Neural cell (in vitro differentiated cells): ENCODE measurements at regions not wholly inside any gene's neighbourhood (a gene's known extent, or its start where the extent isn't known, plus 50 kb on each side); places are given as distances from the start of the nearest gene placed in this dataset.

Experiments used
- H2AFZ ChIP-seq: fragments of 200-600, 300-800 bp; sonication (generic), shearing (Covaris generic); 2 replicates; pipeline ENCODE4 v1.6.0; 2014; ENCODE audit warnings: low read depth, mild to moderate bottlenecking, antibody characterized with exemption, low read length, moderate library complexity
- H3F3A ChIP-seq: fragments of 200-600 bp; shearing (Covaris generic); 2 replicates; pipeline ENCODE4 v1.6.1; 2016; ENCODE audit warnings: mild to moderate bottlenecking, moderate library complexity, mixed read lengths, antibody characterized with exemption, low read length; ENCODE audit not compliant: insufficient read depth, poor library complexity, severe bottlenecking
- H3K27ac ChIP-seq: fragments of 200-600, 300-800 bp; sonication (generic), shearing (Covaris generic); 2 replicates; pipeline ENCODE4 v1.5.1; 2014; ENCODE audit warnings: mild to moderate bottlenecking, low read length, moderate library complexity
- H3K27me3 ChIP-seq: fragments of 300-800, 200-600 bp; sonication (generic), shearing (Covaris generic); 2 replicates; pipeline ENCODE4 v1.6.0; 2014; ENCODE audit warnings: mild to moderate bottlenecking, low read depth, low read length, moderate library complexity; ENCODE audit not compliant: insufficient read depth
- H3K36me3 ChIP-seq: fragments of 300-800, 200-600 bp; sonication (generic), shearing (Covaris generic); 2 replicates; pipeline ENCODE4 v1.5.1; 2014; ENCODE audit warnings: mild to moderate bottlenecking, antibody characterized with exemption, low read length, moderate library complexity; ENCODE audit not compliant: insufficient read depth
- H3K4me2 ChIP-seq: fragments of 300-800, 200-600 bp; sonication (generic), shearing (Covaris generic); 2 replicates; pipeline ENCODE4 v1.6.0; 2014; ENCODE audit warnings: mild to moderate bottlenecking, low read length
- H3K4me3 ChIP-seq: fragments of 300-800, 200-600 bp; sonication (generic), shearing (Covaris generic); 2 replicates; pipeline ENCODE4 v1.5.1; 2014; ENCODE audit warnings: mild to moderate bottlenecking, low read length, moderate library complexity
- H3K79me2 ChIP-seq: fragments of 200-600 bp; shearing (Covaris generic); replicated peaks from 2 replicates; pipeline ENCODE4 v1.6.0; 2014; ENCODE audit warnings: mild to moderate bottlenecking, low read length, moderate library complexity; ENCODE audit not compliant: insufficient read depth
- H3K9ac ChIP-seq: fragments of 300-800, 200-600 bp; sonication (generic), shearing (Covaris generic); 2 replicates; pipeline ENCODE4 v1.6.1; 2016; ENCODE audit warnings: mild to moderate bottlenecking, low read length, mixed read lengths
- H3K9me2 ChIP-seq: fragments of 200-600 bp; shearing (Covaris generic); 2 replicates; pipeline ENCODE4 v1.6.1; 2016; ENCODE audit warnings: mild to moderate bottlenecking, low read length, mixed read lengths; ENCODE audit not compliant: insufficient read depth
- H3K9me3 ChIP-seq: fragments of 200-600, 300-800 bp; sonication (generic), shearing (Covaris generic); 2 replicates; pipeline ENCODE4 v1.6.1; 2016; ENCODE audit warnings: mild to moderate bottlenecking, mixed run types, low read length, moderate library complexity, mixed read lengths
- H4K20me1 ChIP-seq: fragments of 200-600 bp; shearing (Covaris generic); 2 replicates; pipeline ENCODE4 v1.6.1; 2016; ENCODE audit warnings: mild to moderate bottlenecking, mixed run types; ENCODE audit not compliant: insufficient read depth
- EP300 ChIP-seq: fragments of 450-650 bp; conservative IDR thresholded peaks from 2 replicates; pipeline ENCODE4 v1.6.1; 2014; ENCODE audit warnings: antibody characterized with exemption, mild to moderate bottlenecking, moderate library complexity; ENCODE audit not compliant: poor library complexity, severe bottlenecking
- EZH2 ChIP-seq: fragments of 200-600, 300-800 bp; shearing (Covaris generic), sonication (generic); IDR thresholded peaks from 2 replicates; pipeline ENCODE4 v1.6.1; 2014; ENCODE audit warnings: antibody characterized with exemption, low read length, borderline replicate concordance, mild to moderate bottlenecking; ENCODE audit not compliant: insufficient read depth, poor library complexity, severe bottlenecking
- MXI1 ChIP-seq: fragments of 450-650 bp; conservative IDR thresholded peaks from 2 replicates; pipeline ENCODE4 v1.6.1; 2014; ENCODE audit warnings: antibody characterized with exemption, mild to moderate bottlenecking; ENCODE audit not compliant: poor library complexity, severe bottlenecking
- POLR2AphosphoS5 ChIP-seq: IDR thresholded peaks from 2 replicates; pipeline ENCODE4 v1.6.1; 2012
- RAD21 ChIP-seq: fragments of 450-650 bp; conservative IDR thresholded peaks from 2 replicates; pipeline ENCODE4 v1.6.1; 2014; ENCODE audit warnings: antibody characterized with exemption, mild to moderate bottlenecking, moderate library complexity
- SMC3 ChIP-seq: fragments of 450-650 bp; conservative IDR thresholded peaks from 2 replicates; pipeline ENCODE4 v1.6.1; 2014; ENCODE audit warnings: antibody characterized with exemption, mild to moderate bottlenecking, moderate library complexity; ENCODE audit not compliant: poor library complexity
- TAF1 ChIP-seq: IDR thresholded peaks from 2 replicates; pipeline ENCODE4 v1.6.1; 2012; ENCODE audit warnings: low read depth
- TF ChIP-seq, protein P1 (sequence below): fragments of 450-650 bp; IDR thresholded peaks from 2 replicates; pipeline ENCODE4 v1.5.1; 2014; ENCODE audit warnings: antibody characterized with exemption, mild to moderate bottlenecking, moderate library complexity; ENCODE audit not compliant: poor library complexity, severe bottlenecking
- TF ChIP-seq, protein P2 (sequence below): IDR thresholded peaks from 2 replicates; pipeline ENCODE4 v1.6.1; 2012; ENCODE audit warnings: borderline replicate concordance

- H3K4me3 ChIP-seq: no peak overlapping the region
- H3K9me2 ChIP-seq: no peaks in the 10 kb centered on the region
- no peak overlapping the region for H3K4me2 ChIP-seq
- H3K9ac ChIP-seq: no peak overlapping the region
- no peaks in the 10 kb centered on the region for H3K36me3 ChIP-seq
- H3K9me3 ChIP-seq: no peaks in the 10 kb centered on the region
- no peaks in the 10 kb centered on the region for H3K79me2 ChIP-seq
- H3K27me3 ChIP-seq: no peaks in the 10 kb centered on the region
- no peaks in the 10 kb centered on the region for H3F3A ChIP-seq
- H2AFZ ChIP-seq: no peak overlapping the region
- TF ChIP-seq POLR2AphosphoS5 (no peak), SMC3 (no peak), MXI1 (no peak), TAF1 (no peak)
- TF ChIP-seq, protein P1, sequence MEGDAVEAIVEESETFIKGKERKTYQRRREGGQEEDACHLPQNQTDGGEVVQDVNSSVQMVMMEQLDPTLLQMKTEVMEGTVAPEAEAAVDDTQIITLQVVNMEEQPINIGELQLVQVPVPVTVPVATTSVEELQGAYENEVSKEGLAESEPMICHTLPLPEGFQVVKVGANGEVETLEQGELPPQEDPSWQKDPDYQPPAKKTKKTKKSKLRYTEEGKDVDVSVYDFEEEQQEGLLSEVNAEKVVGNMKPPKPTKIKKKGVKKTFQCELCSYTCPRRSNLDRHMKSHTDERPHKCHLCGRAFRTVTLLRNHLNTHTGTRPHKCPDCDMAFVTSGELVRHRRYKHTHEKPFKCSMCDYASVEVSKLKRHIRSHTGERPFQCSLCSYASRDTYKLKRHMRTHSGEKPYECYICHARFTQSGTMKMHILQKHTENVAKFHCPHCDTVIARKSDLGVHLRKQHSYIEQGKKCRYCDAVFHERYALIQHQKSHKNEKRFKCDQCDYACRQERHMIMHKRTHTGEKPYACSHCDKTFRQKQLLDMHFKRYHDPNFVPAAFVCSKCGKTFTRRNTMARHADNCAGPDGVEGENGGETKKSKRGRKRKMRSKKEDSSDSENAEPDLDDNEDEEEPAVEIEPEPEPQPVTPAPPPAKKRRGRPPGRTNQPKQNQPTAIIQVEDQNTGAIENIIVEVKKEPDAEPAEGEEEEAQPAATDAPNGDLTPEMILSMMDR: no peak
- no peaks in the 10 kb centered on the region for H4K20me1 ChIP-seq
- no peak overlapping the region for H3K27ac ChIP-seq
These were observed 189.7 kb upstream of the CBLB start for GRCh38 chr3:106058475-106058874.

GRCh38 chr3:106059953-106060517 lies 191.2 kb upstream of the CBLB start:
- H3K27me3 ChIP-seq: no peaks in the 10 kb centered on the region
- no peaks in the 10 kb centered on the region for H3K36me3 ChIP-seq
- H3F3A ChIP-seq: no peaks in the 10 kb centered on the region
- H2AFZ ChIP-seq: no peak overlapping the region
- no peak overlapping the region for H3K4me2 ChIP-seq
- H3K79me2 ChIP-seq: no peaks in the 10 kb centered on the region
- no peak overlapping the region for H3K4me3 ChIP-seq
- no peak overlapping the region for H3K27ac ChIP-seq
- TF ChIP-seq, protein P1: no peak
- TF ChIP-seq TAF1: no peak
- TF ChIP-seq EZH2: no peak
- no peak for TF ChIP-seq RAD21
- no peak for TF ChIP-seq EP300
- TF ChIP-seq MXI1: no peak
- no peak for TF ChIP-seq SMC3
- TF ChIP-seq, protein P2, sequence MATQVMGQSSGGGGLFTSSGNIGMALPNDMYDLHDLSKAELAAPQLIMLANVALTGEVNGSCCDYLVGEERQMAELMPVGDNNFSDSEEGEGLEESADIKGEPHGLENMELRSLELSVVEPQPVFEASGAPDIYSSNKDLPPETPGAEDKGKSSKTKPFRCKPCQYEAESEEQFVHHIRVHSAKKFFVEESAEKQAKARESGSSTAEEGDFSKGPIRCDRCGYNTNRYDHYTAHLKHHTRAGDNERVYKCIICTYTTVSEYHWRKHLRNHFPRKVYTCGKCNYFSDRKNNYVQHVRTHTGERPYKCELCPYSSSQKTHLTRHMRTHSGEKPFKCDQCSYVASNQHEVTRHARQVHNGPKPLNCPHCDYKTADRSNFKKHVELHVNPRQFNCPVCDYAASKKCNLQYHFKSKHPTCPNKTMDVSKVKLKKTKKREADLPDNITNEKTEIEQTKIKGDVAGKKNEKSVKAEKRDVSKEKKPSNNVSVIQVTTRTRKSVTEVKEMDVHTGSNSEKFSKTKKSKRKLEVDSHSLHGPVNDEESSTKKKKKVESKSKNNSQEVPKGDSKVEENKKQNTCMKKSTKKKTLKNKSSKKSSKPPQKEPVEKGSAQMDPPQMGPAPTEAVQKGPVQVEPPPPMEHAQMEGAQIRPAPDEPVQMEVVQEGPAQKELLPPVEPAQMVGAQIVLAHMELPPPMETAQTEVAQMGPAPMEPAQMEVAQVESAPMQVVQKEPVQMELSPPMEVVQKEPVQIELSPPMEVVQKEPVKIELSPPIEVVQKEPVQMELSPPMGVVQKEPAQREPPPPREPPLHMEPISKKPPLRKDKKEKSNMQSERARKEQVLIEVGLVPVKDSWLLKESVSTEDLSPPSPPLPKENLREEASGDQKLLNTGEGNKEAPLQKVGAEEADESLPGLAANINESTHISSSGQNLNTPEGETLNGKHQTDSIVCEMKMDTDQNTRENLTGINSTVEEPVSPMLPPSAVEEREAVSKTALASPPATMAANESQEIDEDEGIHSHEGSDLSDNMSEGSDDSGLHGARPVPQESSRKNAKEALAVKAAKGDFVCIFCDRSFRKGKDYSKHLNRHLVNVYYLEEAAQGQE: no peak
- TF ChIP-seq POLR2AphosphoS5: no peak
- H3K9ac ChIP-seq: no peak overlapping the region
- no peaks in the 10 kb centered on the region for H4K20me1 ChIP-seq
- H3K9me3 ChIP-seq: no peaks in the 10 kb centered on the region
- H3K9me2 ChIP-seq: no peaks in the 10 kb centered on the region
